GM21786 (cell line): ENCODE measurements at regions not wholly inside any gene's neighbourhood (a gene's known extent, or its start where the extent isn't known, plus 50 kb on each side); places are given as distances from the start of the nearest gene placed in this dataset.
A peak's percentile ranks its signal among the peaks of the same experiment; 100 is the strongest.

ENCODE experiments used
- ATAC-seq: cut with Tn5 transposase; IDR thresholded peaks from one replicate; pipeline ENCODE4 v1.9.1; 2021; ENCODE audit not compliant: unreplicated experiment

DNA sequence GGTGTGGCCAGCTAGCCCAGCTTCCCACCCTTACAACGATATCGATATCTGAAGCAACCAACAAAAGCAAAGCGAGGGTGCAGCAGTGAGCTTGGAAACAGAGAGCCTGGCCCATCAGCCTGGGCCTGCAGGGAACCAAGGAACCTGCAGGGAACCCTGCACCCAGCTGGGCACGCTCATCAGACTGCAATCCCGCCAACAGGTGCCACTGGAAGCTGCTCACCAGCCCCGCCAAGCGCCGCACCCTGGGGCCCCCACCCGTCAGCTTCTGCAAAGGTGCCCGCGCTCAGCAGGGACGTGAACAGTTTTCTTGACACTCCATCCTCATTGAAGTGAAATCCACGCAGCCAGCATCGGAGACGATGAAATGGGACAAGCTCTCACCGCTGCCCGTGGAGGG lies 250.7 kb downstream of the RBFOX3 start:
- ATAC-seq, result no peak

DNA sequence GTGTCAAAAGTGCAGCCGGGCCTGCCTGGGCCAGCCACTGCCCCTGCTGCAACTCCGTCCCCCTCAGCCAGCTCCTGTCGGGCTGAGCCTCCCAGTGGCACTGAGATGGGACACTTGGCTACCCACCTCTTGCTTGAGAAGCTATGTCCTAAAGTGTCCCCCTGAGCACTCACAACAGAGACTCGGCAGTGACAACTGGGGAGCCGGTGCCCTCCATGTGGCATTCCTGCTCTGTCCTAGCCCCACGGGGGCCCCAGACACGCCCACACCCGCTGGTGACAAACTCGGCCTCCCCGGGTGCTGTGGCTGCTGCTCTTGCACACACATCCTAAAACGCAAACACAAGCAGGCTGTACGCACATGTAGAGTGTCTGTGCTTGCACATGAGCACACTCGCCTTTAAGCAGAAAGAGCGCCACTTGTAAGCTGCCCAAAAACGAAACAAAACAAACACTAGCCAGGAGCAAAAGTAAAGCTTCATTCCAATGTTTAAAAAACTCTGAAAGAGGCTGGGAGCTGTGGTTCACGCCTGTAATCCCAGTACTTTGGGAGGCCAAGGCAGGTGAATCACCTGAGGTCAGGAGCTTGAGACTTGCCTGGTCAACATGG lies 253.9 kb downstream of the RBFOX3 start:
- ATAC-seq, result no peak

DNA sequence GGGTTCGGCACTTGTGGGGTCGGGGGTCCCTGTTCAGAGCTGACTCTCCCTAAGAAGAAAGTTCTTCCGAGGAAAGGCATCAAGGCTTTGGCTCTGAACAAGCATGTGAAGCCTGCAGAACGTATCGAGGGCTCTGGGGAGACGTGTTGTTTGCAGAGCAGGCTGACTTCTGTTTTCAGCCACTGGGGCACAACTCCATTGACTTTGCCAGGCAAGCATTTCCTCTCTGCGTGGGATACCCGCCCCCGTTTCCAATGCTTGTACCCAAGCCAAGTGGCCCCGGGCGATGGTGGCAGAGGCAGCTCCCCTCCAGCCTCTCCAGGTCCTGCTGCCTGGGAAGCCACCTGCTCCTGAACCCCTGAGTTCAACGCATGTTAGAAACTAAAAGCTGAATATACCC lies 255.7 kb downstream of the RBFOX3 start:
- ATAC-seq, result no peak

DNA sequence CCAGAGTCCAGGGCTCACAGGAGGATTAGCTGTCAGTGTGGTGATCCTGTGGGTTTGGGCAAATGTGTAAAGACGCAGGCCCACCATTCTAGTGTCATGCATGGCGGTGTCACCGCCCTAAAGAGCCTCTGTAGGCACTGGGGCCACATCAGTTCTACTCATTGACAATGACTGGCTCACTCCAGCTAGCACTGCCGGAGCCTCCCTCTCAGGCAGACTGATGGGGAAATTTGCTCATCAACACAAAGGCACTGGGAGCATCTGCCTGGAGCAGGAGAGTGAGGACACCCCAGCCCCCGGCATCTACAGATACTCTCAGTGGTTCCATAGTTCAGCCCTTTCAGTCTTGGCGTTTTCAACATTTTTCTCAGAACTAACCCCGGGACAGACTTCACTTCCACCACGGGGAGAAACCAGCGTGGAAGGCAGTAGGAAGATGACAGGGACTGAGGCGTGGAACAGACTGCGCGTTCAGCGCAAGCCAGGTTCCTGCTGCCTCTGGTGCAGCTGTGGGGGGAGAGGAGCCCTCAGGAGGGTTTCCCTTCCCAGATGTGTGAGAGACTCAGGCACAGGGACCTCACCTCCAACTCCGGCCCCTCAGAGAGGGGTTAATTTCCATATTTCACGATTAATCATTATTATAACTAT lies 256.6 kb downstream of the RBFOX3 start:
- no peak for ATAC-seq

DNA sequence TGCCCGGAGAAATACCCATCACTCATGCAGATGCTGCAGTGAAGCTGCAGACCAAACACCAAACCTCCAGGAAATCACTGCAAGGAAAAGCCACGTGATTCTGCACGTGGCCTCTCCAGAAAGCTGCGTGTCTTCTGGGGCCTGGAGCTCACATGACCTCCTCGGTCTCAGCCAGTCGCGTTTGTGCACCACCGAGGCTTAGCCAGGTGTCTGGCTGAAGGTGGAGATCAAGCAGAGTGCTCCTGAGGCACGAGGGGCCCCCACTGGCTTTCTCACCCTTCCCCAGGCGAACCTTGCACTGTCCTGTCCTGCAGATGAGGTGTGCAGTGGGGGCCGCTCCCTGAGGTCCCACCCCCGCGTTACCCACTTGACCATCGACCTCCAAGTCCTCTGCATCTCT lies 257.3 kb downstream of the RBFOX3 start:
- no peak for ATAC-seq

DNA sequence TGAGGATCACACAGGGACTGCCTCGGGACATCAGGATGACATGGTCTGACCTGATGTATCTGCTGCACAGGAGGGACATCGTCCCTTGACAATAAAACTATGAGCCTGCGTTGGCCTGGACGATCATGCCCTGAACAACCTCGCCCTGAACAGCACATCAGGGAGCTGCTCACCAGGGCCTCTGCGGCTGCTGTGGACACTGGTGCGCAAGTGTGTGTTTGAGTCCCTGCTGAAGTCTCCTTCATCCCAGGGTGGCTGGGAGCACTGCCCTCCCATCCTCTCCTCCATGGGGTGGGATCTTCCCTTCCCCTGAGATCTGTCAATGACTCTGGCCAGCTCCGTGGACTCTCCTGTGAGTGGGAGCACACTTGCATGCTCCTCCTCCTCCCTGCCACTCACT lies 257.8 kb downstream of the RBFOX3 start:
- no peak for ATAC-seq

DNA sequence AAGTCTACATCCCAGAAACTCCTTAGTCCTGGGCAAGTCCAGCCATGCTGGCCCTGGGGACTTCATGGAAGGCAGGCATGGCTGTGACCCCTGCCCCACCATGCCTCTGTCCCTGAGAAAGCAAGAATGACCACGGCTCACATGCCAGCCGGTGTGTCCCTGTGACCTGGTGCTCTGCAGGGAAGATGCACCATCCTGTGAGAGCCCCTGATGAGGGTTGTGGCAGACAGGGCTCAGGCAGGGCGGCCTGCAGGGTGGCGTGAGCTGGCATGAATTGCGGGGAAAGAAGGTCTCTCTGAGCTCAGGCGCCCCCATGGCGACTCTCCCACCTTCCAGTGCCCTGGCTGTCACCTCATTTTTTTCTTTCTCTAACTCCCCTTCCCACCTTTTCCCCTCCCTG lies 260.3 kb downstream of the RBFOX3 start:
- ATAC-seq, result no peak

DNA sequence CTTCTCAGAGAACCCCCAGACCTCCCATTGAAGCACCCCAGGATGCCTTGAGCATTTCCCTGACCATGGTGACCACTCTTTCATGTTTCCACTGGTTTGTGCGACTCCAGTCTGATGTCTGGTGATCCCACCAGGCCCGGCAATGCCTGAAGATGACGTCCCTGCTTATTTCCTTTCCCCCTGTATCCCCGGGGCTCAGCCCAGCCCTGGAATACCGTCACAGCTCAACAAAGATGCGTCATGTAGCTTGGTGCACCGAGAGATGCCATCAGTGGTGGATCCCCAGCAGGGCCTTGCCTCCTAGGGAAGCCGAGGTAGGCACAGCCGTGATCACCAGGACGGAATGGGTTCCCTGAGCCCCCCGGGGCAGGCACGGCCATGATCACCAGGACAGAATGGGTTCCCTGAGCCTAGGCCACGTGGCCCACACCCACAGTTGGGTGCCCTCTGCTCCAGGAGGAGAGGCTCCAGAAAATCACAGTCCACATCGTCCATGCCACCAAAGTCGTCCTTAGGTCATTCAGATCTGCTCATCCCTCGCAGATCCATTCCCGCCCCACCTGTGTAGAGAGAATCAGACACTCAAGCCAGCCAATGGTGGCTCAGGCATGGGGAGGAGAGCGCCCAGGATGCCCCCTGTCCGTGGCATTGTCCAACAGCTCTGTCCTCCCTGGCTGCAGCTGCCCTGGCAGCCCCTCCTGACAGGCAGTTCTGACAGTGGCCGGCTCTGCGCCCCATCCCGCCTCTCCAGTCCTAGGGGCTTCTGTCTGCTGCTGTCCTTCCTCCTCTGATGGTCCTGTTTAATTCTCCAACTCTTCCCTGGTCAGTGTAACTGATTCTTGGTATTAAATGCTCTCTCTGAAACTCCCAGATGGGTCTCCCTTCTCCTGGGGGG lies 261.1 kb downstream of the RBFOX3 start:
- no peak for ATAC-seq

DNA sequence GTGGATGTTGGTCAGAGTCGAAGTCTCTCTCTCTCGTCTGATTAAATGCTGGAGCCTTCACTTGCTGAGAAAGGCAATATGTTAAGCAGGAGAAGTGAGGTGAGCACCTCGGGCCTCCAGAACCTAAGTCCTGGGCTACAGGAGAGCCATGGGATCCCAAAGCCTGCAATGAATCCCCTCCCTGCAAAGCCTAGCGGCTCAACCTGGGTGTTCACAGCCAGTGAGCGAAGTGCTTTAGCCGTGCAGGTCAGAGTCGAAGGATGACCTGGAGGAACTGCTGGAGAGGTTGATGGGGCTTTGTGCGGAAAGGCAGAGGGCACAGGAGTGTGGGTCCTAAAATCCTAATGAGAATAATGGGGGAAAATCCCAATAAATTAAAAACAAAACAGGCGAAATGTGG lies 267.8 kb downstream of the ENGASE start:
- no peak for ATAC-seq

DNA sequence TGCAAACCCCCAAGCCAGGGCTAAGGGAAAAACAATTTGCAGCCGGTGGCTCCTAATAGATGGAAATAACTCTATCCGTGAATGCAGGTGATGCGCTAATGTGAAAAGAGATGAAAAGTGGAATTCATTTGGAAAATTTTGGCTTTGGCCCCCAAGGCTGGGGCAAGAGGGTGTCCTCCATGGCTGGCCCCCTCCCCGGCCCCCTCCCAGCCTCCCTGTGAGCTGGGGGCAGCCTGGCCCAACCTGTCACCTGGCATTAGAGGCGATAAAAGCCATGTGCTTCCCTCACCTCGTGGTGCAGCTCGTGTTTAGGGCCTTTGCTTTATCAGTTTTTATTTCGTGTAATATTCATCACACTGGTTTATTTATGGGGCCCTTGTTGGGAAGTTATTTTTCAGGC lies 267.2 kb downstream of the ENGASE start:
- ATAC-seq, result no peak

DNA sequence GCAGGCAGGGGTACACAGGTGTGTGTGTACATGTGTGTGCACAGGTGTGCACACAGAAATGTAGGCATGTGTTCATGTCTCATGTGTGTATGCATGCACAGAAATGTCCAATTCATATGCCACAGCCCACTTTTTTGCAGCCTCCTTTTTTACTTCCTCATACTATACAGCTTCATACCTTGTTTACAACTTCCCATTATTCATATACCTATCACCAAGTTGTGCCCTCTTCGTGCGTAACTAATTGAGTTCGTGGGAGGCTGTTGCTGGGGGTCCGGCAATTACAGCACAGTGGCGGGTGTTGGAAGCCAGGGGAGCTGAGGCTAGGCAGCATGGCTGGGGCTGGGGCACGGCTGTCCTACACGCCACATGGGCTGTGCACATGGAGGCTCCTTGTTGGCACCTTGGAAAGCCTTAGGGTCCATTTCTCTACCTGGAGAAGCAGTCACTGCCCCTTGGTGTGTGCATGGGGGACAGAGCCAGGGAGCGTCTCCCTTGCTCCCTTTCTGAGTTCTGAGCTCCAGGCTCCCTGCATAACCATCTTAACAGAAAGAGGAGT lies 266.7 kb downstream of the ENGASE start:
- peak; percentile 19 for ATAC-seq

DNA sequence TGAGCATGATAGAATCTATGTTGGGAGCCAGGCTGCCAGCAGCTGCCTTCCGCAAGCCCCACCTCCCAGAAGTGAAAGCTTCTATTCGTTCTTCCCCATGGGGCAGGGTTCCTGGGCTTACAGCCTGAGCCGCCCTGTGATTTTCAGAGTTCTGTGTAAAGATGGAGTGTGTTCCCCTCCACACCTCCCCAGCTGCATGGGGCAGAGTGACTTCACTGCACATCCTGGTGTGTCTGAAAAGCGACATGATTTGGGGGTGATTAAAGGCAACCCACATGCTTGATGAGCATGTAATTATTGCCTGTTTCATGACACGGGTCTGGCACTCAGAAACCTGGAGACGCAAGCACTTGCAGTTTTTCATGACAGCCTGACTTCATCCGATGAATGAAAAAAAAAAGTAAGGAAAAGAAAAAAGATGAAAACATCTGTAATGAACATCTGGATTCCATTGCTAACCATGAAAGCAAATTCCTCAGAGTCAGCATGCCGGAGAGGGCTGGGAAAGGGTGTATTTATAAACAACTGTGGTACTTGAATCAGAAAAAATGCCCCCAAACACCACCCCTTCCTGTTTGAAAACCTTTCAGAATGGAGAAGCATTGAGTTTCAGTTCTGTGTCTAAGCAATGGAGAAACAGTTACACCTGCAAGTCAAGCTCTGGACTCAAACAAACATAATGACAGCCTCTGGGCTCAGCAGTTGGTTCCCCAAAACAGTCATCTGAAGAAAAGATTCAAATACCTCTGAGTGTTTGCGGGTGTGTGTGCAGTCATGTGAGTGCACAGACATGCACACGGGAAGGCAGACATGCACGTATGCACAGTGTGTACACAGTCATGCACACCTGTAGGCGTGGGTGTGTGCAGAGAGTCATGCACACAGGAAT lies 266.0 kb downstream of the ENGASE start:
- peak; percentile 81 for ATAC-seq

DNA sequence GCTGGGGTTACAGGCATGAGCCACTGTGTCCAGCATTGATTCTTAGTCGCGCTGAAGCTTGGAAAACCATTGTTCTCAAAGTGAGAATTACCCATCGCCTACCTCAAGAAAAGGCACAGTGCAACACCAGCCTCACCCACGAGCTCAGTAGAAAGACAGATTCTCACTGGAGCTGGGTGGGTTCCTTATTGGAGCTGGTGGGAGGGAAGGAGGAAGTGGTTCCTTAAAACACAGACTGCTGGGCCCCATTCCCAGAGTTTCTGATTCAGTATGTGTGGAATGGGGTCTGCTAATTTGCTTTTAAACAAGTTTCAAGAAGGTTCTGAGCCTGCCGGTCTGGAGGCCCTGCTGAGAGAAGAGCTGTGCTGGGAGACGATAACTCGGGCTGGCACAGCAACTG lies 264.7 kb downstream of the ENGASE start:
- no peak for ATAC-seq

DNA sequence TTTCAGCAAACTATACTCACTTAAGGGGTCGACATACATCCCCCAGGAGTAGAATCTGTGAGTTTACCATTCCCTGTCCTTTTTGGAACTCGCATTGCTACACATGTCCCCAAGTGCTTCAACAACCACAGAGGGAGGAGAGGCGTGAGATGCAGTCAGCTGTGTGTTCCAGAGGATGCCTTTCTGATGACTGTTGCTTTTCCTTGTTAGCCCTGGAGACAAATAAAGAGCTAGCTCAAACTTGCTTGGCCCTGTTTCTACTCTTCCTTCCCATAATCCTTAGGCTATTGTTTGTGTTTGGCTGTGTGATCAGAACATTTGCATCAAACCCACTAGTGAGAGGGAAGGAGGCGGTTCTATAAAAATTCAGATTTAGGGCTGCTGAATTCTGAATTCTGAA lies 264.0 kb downstream of the ENGASE start:
- no peak for ATAC-seq

DNA sequence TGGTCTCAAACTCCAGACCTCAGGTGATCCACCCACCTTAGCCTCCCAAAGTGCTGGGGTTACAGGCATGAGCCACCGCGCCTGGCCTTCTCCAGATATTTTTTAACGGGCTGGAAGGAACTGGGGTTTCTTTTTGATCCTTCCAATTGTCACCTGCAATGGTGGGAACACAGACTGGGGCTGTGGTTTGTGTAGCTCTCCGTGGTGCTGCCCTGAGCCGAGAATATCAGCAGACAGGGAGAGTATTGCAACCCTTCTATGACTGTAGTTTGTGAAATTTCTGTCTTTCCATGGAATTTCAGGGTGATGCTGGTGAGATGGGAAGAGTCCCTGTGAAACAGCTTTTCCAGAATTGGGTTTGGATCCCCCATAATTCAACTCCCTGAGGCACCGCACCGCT lies 263.5 kb downstream of the ENGASE start:
- ATAC-seq, result no peak

DNA sequence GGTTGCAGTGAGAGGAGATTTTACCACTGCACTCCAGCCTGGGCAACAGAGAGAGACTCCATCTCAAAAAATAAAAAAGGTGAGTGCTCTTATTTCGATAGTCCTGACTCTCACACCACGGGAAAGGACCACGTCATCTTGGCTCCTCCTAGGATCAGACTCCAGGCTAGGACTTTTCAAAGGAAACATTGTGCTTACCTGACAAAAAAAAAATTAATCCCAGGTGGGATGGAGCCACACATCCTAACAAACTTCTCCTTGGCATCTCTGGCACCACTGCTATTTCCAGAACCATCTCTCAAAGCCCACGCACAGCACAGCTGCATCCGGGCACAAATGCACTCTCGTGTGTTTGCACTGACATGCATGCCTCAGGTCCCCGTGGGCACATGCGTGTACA lies 262.4 kb downstream of the ENGASE start:
- ATAC-seq, result no peak

DNA sequence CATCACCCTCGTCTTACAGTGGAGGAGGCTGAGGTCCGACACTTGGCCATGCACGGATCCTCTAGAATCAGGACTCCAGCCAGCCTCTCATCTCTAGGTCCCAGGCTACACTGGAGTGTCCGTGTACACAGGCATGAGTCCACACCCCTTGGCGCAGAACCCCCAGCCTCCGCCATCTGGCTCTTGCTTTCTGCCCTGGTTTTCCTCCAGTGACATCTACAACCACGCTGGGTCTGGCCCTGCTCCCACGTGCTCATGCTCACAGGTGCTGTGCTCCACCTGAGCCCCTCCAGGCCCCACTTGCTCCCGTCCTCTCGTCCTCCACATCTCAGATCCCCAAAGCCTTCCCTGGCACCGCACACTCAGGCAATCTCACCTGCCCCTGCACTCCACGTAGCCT lies 260.8 kb downstream of the ENGASE start:
- ATAC-seq, result no peak

DNA sequence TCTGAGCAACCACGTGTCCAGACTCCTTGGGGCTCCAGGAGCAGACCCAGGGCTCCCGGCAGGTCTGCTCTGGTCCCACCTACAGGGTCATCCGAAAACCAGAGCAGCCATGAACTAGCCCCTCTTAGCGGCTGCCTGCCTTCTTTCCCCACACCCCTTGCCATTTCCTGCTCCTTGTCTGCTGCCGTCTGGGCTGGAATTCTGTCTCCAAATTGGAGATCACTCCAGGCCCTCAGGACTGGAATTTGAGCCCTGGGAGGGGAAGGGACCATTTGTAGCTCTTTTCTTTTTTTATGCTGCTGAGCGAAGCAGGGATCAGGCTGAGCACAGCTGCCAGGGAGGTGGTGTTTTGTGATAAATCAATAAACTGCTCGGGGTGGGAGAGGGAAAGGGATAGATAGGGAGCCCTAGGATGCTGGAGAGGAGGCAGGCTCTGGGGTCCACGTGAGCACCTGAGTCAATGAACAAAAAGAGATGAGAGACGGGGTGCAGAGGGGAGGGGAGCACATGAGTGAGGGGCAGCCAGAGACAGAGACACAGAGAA lies 257.5 kb downstream of the ENGASE start:
- ATAC-seq, result no peak

DNA sequence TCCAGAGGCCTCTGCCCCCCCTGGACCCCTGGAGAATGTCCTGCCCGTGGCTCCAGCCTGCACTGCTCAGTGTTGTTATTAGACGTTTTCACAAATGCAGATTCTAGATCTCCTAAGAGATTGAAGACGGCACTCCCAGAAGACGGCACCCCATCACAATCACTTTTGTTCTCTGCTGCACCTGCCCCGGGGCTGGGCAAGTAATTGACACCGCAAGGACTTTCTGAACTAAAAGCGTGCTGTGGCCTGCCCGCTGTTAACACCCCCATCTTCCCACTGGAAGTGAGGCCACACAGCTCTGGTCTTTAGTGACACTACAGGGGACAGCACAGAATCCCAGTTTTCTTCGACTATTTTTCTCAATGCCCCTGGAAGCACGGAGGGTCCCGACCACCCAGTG lies 256.9 kb downstream of the ENGASE start:
- no peak for ATAC-seq

DNA sequence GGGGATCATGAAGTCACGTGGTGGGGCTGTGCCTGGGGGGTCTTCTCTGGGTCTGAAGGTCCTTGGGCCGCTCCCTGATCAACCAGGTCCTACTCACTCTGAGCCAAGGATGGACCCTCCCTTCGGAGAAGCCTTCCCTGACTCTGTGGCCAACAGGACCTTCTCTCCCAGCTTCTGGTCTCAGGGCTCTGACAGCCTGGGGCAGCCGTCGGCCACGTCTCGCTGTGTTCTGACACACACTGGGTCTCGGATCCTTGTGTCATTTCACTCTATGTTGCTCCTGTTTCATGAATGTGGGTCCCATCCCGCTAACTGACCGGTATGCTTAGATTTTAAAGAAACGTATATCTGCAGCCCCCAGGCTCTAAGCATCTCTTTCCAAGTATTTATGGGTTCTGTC lies 256.1 kb downstream of the ENGASE start:
- no peak for ATAC-seq

DNA sequence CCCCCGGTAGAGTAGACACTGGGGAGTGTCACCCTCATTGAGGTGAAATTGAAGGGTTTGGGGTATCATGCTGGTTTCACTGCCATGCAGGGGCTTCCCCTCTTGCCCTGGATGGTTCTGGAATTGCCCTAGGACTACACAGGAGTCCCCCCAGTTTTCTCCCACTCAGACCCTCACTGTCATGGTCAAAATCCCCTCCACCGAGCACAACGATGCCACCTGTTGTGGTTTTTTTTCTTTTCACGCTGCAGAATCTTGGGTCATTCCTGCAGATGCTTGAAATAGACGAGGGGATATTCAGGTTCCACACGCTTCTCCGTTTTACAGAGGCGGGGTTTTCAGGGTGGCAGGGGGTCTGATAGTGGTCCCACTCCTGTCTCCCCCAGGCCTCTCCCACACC lies 255.6 kb downstream of the ENGASE start:
- no peak for ATAC-seq
